NCI-H526 (cell line): ENCODE measurements at regions not wholly inside any gene's neighbourhood (a gene's known extent, or its start where the extent isn't known, plus 50 kb on each side); places are given as distances from the start of the nearest gene placed in this dataset.
A peak's percentile ranks its signal among the peaks of the same experiment; 100 is the strongest.
"Not testable (repeated sequence)": the region's sequence is repeated elsewhere in the genome, so short reads cannot be mapped to it uniquely, and the experiment has no call there.

Source experiments
- DNase-seq, 2 experiments: peaks; one replicate each; lab custom pipeline; 2025; lab: John Stamatoyannopoulos, UW

DNA sequence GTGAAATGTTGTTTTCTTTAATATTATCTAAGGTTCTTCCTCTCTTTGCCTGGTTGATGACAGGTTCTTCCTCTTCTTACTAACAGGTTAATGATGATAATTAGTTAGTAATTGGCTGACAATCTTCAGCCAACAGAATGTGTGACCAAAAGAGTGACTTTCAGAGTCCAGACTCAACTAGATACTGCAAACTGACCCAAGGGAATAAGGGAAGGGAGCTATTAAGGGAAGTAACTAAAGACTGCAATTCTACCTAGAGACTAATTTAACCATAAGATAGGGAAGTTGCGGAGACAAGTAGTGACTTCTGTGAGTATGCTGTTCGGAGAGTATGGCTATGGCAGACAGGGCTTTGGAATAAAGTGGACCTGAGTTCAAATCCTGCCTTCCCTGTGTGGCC, 127.3 kb upstream of the TACR1 start:
- no peak for DNase-seq

DNA sequence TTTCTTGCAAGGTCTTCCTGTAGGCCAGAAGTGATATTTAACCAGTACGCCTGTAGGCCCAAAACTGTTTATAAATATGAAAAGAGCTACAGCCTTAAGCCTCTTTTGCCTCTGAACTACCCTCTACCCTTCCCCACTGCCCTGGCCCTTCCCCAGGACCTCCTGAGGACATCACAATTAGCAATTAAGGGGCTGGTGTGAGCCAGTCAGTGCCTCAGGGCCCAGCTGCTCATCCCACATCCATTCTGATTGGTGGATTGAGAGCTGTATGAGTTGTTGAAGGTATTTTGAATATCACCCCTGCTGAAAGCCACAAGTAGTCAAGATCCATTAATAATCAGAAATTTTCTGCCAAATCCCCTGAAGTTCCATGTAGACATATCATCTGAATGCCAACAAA, 126.3 kb upstream of the TACR1 start:
- DNase-seq = no peak

DNA sequence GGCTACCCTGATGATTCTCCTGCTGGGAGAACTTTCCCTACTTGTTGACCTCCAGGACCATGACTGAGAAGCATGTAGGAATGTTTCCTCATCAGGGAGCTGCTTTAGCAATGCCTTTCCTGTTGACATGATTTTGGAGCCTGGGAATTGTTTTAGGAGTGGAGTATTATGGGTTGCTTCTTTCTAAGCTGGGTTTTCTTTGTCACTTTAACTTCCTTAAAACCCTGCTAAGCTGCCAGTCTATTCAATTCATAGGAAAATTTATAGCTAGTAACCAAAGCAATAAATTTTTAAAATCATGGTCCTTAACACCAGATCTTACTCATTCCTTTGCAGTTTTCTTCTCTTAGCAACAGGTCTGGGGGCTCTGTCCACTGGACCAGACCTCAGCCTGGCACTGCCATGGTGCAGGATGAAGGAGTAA, 125.6 kb upstream of the TACR1 start:
- no peak for DNase-seq

DNA sequence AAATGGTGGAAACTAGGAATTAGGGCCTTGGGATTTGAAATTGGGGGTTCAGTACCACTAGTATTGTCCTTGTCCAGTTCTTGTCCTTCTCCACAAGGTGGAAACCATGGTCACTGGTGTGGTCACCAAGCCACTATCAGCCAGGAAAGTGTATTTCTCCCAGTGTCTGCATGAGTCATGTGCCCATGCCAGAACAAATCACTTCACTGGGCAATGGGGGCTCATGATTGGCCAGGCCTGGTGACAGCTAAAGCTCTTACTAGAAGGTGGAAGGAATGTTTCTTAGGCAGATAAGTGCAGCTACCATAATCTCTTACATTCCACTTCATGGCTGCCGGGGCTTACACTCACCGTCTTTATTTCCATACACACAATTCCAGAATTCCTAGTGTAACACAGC, 124.8 kb upstream of the TACR1 start:
- DNase-seq = no peak

DNA sequence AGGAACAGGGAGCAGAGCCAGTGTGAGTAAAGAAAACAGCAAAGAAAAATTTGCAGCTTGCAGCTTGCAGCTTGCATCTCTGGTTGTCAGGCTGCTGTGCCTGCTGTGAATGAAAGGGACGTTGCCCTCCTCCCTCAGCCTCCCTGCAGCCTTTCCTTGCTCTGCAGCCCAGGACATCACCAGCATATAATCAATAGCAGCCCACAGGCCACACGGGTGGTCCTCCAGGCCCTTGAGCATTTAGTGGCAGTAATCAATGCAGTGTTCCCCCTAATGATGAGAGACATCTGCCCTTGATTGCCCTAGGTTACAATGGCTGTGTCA, 122.2 kb upstream of the TACR1 start:
- DNase-seq = no peak

DNA sequence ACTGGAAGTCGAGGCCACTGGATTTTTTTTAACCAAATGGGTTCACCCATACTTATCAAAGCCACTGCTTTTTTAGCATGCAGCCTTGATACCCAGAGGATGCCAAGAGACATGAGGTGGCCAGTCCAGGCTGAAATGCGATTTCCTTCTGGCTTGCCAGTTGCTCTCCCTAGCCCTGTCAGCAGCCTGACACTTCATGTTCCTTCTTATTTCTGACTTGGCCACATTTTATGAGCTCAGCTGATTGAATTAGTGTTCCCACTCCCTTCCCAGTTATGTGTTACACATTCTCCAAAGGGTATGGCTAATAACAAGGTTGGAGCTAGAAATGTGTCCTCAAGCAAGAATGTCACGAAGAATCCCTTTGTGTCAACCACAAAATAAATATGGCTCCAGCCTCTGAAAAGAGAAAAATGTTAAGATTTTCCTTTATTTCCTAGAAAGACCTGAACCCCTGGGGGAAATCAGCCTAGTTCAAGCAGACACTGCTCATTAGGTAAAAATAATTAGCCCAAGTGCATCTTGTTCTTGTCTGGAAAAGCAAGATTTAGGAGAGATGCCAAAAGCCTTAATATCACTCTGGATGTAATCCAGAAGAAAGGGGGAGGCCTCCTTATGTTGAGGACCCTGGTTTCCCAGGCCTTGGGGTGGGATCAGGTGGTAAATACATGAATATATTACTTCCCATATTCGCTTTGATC, 121.7 kb upstream of the TACR1 start:
- no peak for DNase-seq

DNA sequence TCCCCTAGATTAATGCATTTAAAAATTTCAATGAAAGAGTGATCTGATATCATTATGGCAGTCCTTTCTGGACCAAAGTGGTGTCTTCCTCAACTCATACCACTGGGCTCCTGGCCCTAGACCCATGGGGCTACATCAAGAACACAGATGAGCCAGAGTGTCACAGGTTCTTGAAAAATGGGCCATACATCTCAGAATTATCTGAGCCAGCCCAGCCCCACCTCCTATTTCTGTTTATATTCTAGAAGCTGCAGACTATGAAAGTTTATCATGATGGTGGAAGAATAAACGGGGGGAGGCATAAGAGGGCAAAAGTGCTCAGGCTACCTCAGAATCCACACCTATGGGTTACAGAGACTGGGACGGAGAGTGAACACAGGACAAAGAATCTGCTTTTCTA, 120.6 kb upstream of the TACR1 start:
- DNase-seq = no peak

DNA sequence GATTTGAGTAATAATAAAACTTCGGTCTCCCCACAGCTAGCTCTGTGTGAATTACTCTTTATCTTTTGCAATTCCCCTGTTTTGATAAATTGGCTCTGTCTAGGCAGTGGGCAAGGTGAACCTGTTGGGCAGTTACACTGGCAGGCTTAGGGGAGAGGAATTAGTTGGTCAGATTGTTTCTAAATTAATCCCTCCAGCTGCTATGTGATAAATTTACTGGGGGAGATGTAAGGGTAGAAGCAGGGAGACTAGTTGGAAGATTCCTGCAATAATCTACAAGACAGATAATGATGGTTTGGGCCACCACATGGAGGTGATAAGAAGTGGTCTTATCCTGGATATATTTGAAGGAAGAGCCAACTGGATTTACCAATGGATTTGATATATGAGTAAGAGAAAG, 118.5 kb upstream of the TACR1 start:
- DNase-seq = no peak

DNA sequence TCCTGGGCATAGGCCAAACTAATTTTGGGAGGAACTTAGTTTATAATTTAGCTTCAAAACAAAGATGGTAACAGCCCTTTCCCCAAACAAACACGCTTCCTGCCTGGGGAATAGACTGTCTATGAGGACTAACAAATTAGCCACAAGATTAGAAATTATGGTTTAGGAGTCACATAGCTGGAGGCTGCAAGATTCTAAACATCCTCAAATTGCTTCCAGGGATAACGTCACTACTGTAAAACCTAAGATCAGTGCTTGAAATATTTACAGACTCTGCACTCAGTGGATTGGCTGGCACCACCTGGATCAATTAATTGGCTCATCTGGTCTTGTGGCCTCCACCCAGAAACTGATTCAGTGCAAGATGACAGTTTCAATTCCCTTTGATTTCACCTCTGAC, 118.0 kb upstream of the TACR1 start:
- DNase-seq = no peak

DNA sequence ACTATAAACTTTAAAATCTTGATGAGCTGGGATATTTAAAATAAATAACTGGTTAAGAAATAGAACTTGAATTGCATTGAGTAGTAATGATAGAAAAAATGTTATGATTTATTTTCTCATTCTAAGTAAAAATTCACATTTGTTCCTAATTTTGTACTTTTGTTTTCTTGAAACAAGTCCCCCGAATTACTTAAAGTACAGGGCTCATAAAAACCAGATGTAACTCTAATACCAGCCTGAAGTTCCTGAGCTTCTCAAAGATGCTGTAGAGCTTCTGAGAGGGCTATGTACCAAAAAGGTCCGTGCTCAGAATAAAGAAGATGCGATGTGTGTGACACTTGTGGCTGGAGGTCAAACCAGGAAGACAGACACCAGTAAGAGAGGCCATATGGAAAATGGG, 116.1 kb upstream of the TACR1 start:
- DNase-seq = no peak

DNA sequence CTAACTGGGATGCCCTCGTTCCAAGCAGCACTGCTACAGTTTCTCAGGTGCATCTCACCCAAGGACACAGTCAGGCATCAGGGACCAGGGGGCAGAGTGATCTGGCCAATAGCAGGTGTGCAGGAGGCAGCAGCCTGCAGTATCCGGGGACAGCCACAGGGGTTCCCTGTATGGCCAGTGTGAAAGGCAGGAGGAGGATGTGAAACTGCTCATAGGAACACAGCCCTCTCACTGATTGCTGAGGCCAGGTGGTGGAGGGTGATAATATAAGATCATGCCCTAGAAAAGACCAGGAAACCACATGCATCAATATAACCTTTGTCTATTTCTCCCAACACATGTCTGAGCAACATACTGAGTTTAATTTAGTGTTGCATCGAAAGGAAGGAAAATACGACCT, 112.7 kb upstream of the TACR1 start:
- peak in 1 of 2 experiments; percentile 49 for DNase-seq

DNA sequence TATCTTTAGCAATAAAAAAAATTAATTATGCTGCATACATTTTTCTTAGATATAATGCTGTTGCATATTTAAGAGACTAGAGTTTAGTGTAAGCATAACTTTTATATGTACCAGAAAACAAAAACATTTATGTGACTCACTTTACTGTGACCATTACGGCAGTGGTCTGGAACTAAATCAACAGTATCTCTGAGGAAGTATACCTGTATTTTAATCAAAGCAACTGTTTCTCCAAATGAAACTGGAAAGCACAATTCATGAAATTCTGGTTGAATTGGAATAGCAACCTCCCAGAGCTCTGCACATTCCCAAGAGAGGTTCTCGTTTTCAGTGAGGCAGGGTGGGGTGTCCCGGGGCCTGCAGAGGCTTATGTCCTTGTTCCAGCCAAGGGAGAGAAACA, 112.2 kb upstream of the TACR1 start:
- DNase-seq = no peak

DNA sequence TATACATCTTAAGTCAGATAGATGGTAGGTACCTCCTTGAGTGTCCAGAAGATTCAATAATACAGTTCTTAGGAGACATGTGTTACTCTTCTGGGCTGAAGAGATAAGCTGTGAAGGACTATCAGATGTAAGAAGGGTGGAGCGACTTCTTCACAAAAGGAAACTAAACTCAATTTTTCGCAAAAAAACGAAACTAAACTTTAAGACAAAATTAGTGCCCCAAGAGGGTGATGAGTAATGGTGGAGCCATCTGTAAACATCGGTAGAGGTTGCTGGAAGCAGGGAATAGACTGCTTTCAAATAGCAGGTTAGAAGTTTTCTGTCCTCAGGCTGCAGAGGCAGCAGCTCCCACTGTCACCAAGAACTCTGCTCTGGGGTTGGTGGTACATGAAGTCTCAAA, 111.6 kb upstream of the TACR1 start:
- no peak for DNase-seq

DNA sequence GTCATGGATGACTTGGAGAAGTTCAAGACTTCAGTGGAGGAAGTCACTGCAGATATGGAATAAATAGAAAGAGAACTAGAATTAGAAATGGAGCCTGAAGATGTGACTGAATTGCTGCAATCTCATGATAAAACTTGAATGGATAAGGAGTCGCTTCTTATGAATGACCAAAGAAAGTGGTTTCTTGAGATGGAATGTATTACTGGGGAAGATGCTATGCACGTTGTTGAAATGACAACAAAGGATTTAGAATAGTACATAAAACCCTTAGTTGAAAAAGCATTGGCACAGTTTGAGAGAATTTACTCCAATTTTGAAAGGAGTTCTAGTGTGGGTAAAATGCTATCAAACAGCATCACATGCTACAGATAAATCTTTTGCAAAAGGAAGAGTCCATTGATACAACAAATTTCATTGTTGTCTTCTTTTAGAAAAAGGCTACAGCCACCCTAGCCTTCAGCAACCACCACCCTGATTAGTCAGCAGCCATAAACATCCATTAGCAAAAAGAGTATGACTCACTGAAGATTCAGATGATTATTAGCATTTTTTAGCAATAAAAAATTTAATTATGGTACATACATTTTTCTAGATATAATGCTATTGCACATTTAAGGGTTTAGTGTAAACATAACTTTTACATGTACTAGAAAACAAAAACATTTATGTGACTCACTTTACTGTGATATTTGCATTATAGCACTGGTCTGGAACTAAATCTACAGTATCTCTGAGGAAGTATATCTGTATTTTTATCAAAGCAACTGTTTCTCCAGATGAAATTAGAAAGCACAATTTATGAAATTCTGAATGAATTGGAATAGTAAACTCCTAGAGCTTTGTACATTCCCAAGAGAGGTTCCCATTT, 110.5 kb upstream of the TACR1 start:
- no peak for DNase-seq

DNA sequence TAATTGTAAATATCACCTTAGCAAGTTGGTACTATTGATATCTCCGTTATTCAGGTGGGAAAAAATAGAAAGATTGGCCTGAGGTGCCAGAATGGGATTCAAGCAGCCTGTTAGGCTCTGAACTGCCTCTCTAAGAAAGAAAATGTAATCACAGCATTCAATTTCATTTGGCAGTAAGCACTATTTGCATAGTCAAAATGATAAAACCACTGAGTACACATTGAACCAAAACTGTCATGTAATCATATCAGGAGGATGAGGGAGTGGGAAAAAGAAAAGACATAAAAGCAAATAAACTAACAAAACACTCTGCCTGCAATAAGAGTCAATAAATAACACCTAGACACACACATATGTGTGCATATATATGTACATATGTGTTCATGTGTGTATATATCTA, 103.9 kb upstream of the TACR1 start:
- DNase-seq = peak; percentile 74 to 79

DNA sequence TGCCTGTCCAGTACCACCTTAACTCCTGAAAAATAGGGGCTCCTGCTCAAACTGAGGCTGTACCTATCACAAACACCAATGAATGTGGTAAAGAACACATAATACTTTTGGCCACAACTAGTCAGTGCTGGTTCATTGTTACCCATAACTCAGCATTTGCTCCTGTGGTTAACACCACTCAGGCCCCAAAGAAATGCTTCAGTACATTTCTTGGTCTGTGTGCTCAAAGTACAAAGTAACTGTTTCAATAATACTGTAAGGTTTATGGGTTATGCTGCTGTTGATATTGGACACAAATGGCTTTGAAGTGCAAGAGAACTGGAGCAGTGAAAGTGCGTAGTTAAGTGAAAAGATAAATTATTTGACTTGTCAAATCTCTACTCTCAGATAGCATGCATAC, 95.0 kb upstream of the TACR1 start:
- DNase-seq = no peak

DNA sequence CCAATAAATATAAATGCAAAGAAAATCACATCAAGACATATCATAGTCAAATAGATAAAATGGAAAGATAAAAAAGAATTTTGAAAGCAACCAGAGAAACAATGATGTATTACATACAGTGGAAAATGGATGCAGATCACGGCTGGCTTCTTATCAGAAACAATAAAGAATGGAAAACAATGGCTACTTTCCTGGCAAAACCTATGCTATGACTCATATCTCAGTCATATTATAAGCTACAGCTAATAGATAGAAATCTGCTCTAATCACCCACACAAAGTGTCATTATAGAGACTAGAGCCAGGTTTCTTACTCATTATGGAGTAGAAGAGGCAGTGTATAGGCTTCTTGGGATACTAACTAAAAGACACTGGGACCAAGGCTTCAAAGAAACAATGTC, 93.5 kb upstream of the TACR1 start:
- no peak for DNase-seq

DNA sequence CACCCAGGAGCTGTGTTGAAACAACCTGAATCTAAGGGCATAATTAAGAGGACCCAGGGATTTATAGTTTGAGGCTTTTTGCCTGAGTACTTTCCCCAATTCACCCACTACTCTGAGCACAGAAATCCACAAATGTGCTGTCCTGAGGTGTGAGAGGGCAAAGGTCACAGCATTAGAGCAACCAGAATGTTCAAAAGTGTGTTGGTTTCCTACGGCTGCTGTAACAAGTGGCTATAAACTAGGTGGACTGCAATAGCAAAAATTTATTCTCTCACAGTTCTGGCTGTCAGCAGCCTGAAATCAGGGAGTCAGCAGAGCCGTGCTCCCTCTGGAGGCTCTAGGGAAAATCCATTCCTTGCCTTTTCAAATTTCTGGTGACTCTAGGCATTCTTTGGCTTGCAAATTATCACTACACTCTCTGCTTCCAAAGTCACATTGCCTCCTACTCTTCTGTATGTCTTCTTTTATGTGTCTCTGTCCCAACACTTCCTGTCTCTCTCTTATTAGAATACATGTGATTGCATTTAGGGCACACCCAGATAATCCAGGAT, 91.4 kb upstream of the TACR1 start:
- DNase-seq = peak in 1 of 2 experiments; percentile 55

DNA sequence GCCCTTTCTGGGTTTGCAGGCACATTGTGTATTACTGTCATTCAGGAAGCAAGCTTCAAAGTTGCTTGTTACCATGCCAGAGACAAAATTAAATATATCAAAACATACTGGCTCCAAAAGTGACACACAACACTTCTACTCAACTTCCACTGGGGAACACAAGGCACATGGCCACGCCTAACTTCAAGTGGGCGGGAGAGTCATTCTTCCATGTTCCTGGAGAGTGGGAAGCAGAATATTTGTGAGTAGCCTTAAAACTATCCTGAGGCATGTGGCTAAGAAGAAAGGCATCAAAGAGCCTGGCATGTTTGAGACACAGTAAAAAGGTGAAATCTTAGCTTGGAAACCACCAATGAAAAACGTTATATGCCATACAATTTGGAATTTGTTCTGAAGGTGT, 90.5 kb upstream of the TACR1 start:
- DNase-seq = no peak

DNA sequence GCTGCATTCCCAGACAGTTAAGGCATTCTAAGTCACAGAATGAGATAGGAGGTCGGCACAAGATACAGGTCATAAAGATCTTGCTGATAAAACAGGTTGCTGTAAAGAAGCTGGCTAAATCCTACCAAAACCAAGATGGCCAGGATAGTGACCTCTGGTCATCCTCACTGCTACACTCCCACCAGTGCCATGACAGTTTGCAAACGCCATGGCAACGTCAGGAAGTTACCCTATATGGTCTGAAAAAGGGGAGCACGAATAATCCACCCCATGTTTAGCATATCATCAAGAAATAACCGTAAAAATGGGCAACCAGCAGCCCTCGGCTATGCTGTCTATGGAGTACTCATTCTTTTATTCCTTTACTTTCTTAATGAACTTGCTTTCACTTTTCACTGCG, 89.9 kb upstream of the TACR1 start:
- DNase-seq = not testable (repeated sequence)

DNA sequence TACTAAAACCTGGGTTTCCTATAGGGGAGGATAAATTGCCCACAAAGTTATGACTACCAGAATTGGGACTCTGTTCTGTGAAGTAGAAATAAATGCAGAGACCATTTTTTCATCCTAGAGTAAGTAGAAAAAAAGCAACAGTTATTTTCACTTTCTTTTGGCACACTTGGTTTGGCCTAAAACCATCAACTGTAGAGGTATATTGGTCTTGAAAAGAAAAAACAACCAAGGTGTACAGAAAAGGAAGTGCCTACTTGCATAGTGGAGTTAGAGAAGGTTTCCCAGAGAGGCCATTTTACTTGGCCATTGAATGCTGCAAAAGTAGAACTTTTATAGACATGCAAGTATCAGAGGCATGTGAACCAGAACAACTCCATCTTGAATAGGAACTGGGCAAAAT, 89.4 kb upstream of the TACR1 start:
- no peak for DNase-seq

DNA sequence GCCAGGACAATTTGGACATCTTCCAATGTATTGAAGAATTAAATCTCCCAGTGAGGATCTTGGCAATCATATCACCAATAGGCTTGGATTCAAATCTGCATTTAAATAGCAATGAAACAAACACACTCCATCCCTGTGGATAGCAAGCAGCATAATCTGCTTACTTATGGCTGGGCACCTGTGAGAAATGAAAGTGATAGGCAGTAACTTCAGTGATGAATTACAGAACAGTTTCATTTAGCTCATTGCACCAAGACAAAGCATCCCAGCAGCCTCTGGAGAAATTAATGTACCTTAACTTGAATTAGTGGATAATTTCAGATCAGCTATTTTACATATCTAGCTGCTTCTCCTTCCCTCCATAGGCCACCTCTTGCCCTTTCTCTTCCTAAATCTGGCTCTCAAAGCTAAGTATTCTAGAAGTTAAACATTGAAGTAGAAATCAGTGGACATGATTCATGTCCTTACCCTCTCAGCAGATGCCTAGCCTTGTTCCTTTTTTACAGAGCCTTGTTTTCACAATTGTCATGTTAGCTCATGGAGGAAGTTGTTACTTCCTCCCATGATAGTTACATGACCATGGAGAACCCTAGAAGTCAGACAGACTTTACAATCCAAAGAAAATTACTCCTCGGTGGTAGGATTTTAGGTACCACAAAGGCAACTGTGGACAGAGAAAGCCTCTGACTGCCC, 88.5 kb upstream of the TACR1 start:
- no peak for DNase-seq

DNA sequence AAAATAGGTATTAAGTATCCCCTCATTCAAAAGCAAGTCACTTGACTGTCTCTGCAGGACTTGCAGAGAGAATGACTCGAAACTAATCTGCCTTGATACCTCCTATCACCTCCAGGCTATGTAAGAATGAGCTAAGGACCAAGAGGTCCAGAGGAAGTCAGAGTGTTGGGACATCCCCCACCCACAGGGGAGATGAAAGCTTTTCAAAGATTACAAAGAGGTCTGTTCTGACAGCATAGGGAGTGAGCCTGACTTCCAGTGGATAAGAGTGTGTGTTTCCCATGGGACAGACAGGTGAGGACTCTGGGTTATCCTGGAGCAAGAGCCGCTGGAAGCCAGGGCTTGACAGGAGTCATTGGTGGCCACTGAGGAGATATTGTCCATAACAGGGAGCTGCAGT, 85.0 kb upstream of the TACR1 start:
- DNase-seq = no peak
